ENCODE measurements at regions not wholly inside any gene's neighbourhood (a gene's known extent, or its start where the extent isn't known, plus 50 kb on each side); places are given as distances from the start of the nearest gene placed in this dataset.
A peak's percentile ranks its signal among the peaks of the same experiment; 100 is the strongest.

GRCh38 chr7:47080816-47081215 is 501.1 kb downstream of the TNS3 start:
- no peaks in the 10 kb centered on the region for H3K36me3 ChIP-seq (ENCODE audit: insufficient read depth, low read length)
- H4K20me1 ChIP-seq (ENCODE audit: insufficient read depth, low read length): no peaks in the 10 kb centered on the region
- Mint-ChIP-seq H3K27me3 (ENCODE audit: low read depth, unreplicated experiment) (no peaks in the 10 kb centered on the region), H3K4me3 (ENCODE audit: unreplicated experiment) (no peak overlapping the region), H3K36me3 (ENCODE audit: low read depth, unreplicated experiment) (no peaks in the 10 kb centered on the region), H3K4me1 (ENCODE audit: low read depth, unreplicated experiment) (peaks cover 6% of the 10 kb centered on the region), H3K9me3 (ENCODE audit: unreplicated experiment) (no peaks in the 10 kb centered on the region), H3K27ac (ENCODE audit: unreplicated experiment) (no peak overlapping the region)
- DNase-seq (ENCODE audit: low read depth) (peak; percentile 35), FAIRE-seq (no peak)
- no peak overlapping the region for H3K4me2 ChIP-seq (ENCODE audit: low read length)
- no peaks in the 10 kb centered on the region for H3K9me3 ChIP-seq (ENCODE audit: insufficient read depth, low read depth, low read length)
- no peaks in the 10 kb centered on the region for H3K27me3 ChIP-seq (ENCODE audit: insufficient read depth, low read length)
- H3K9ac ChIP-seq (ENCODE audit: low read length): no peak overlapping the region
- no peak overlapping the region for H3K27ac ChIP-seq (ENCODE audit: low read depth, low read length)
- no peak overlapping the region for H3K4me3 ChIP-seq (ENCODE audit: insufficient read depth, low read depth, low read length)
- H3K4me1 ChIP-seq (ENCODE audit: insufficient read depth, low read length): no peaks in the 10 kb centered on the region
- no peaks in the 10 kb centered on the region for H3K79me2 ChIP-seq (ENCODE audit: insufficient read depth, low read length)
- H2AFZ ChIP-seq (ENCODE audit: low read depth, low read length): no peak overlapping the region
- TF ChIP-seq CTCF (IDR thresholded peaks at IDR 0.05; ENCODE audit: insufficient read depth, low read depth, low read length): no peak
- no peak for TF ChIP-seq EZH2 (IDR thresholded peaks at IDR 0.05; ENCODE audit: insufficient read depth, low read length)

- H3K27me3 ChIP-seq (ENCODE audit: insufficient read depth, low read length): no peaks in the 10 kb centered on the region
- FAIRE-seq (peak; percentile 13), DNase-seq (ENCODE audit: low read depth) (peak; percentile 40)
- H3K27ac ChIP-seq (ENCODE audit: low read depth, low read length): no peak overlapping the region
- Mint-ChIP-seq H3K9me3 (ENCODE audit: unreplicated experiment) (peaks cover 2% of the 10 kb centered on the region), H3K4me1 (ENCODE audit: low read depth, unreplicated experiment) (peaks cover 4% of the 10 kb centered on the region), H3K4me3 (ENCODE audit: unreplicated experiment) (no peak overlapping the region), H3K36me3 (ENCODE audit: low read depth, unreplicated experiment) (no peaks in the 10 kb centered on the region), H3K27me3 (ENCODE audit: low read depth, unreplicated experiment) (no peaks in the 10 kb centered on the region), H3K27ac (ENCODE audit: unreplicated experiment) (no peak overlapping the region)
- no peak overlapping the region for H3K4me2 ChIP-seq (ENCODE audit: low read length)
- no peak overlapping the region for H3K9ac ChIP-seq (ENCODE audit: low read length)
- H3K9me3 ChIP-seq (ENCODE audit: insufficient read depth, low read depth, low read length): no peaks in the 10 kb centered on the region
- no peaks in the 10 kb centered on the region for H3K79me2 ChIP-seq (ENCODE audit: insufficient read depth, low read length)
- H3K4me1 ChIP-seq (ENCODE audit: insufficient read depth, low read length): no peaks in the 10 kb centered on the region
- no peaks in the 10 kb centered on the region for H3K36me3 ChIP-seq (ENCODE audit: insufficient read depth, low read length)
- H2AFZ ChIP-seq (ENCODE audit: low read depth, low read length): no peak overlapping the region
- no peak overlapping the region for H3K4me3 ChIP-seq (ENCODE audit: insufficient read depth, low read depth, low read length)
- H4K20me1 ChIP-seq (ENCODE audit: insufficient read depth, low read length): no peaks in the 10 kb centered on the region
- no peak for TF ChIP-seq EZH2 (IDR thresholded peaks at IDR 0.05; ENCODE audit: insufficient read depth, low read length)
- no peak for TF ChIP-seq CTCF (IDR thresholded peaks at IDR 0.05; ENCODE audit: insufficient read depth, low read depth, low read length)
These were observed 503.7 kb downstream of the TNS3 start for GRCh38 chr7:47078241-47078640.

GRCh38 chr7:47074702-47075153 is 507.2 kb downstream of the TNS3 start:
- FAIRE-seq (no peak), DNase-seq (ENCODE audit: low read depth) (no peak)
- no peaks in the 10 kb centered on the region for H3K9me3 ChIP-seq (ENCODE audit: insufficient read depth, low read depth, low read length)
- H3K4me3 Mint-ChIP-seq (ENCODE audit: unreplicated experiment): no peak overlapping the region
- H3K79me2 ChIP-seq (ENCODE audit: insufficient read depth, low read length): no peaks in the 10 kb centered on the region
- H3K27ac ChIP-seq (ENCODE audit: low read depth, low read length): no peak overlapping the region
- no peak overlapping the region for H3K27ac Mint-ChIP-seq (ENCODE audit: unreplicated experiment)
- no peaks in the 10 kb centered on the region for H4K20me1 ChIP-seq (ENCODE audit: insufficient read depth, low read length)
- H3K27me3 Mint-ChIP-seq (ENCODE audit: low read depth, unreplicated experiment): no peaks in the 10 kb centered on the region
- peaks cover 4% of the 10 kb centered on the region for H3K4me1 Mint-ChIP-seq (ENCODE audit: low read depth, unreplicated experiment)
- H3K4me3 ChIP-seq (ENCODE audit: insufficient read depth, low read depth, low read length): no peak overlapping the region
- no peaks in the 10 kb centered on the region for H3K4me1 ChIP-seq (ENCODE audit: insufficient read depth, low read length)
- no peaks in the 10 kb centered on the region for H3K27me3 ChIP-seq (ENCODE audit: insufficient read depth, low read length)
- peaks cover 3% of the 10 kb centered on the region for H3K9me3 Mint-ChIP-seq (ENCODE audit: unreplicated experiment)
- TF ChIP-seq EZH2 (IDR thresholded peaks at IDR 0.05; ENCODE audit: insufficient read depth, low read length) (no peak), CTCF (IDR thresholded peaks at IDR 0.05; ENCODE audit: insufficient read depth, low read depth, low read length) (no peak)
- H2AFZ ChIP-seq (ENCODE audit: low read depth, low read length): no peak overlapping the region
- no peaks in the 10 kb centered on the region for H3K36me3 ChIP-seq (ENCODE audit: insufficient read depth, low read length)
- H3K9ac ChIP-seq (ENCODE audit: low read length): no peak overlapping the region
- no peaks in the 10 kb centered on the region for H3K36me3 Mint-ChIP-seq (ENCODE audit: low read depth, unreplicated experiment)
- no peak overlapping the region for H3K4me2 ChIP-seq (ENCODE audit: low read length)
